COR-L47 (cell line): ENCODE measurements at regions not wholly inside any gene's neighbourhood (a gene's known extent, or its start where the extent isn't known, plus 50 kb on each side); places are given as distances from the start of the nearest gene placed in this dataset.
"Not testable (repeated sequence)": the region's sequence is repeated elsewhere in the genome, so short reads cannot be mapped to it uniquely, and the experiment has no call there.

ENCODE experiments used
- DNase-seq: peaks from one replicate; lab custom pipeline; 2025; lab: John Stamatoyannopoulos, UW

GRCh38 chrX:40243755-40244515 is 146.2 kb upstream of the BCOR start:
- DNase-seq = no peak

GRCh38 chrX:40240844-40241243 is 143.1 kb upstream of the BCOR start:
- no peak for DNase-seq

- DNase-seq = no peak
Measured at GRCh38 chrX:40237731-40238178, 140.0 kb upstream of the BCOR start.

- DNase-seq = no peak
Measured at GRCh38 chrX:40230646-40231045, 132.9 kb upstream of the BCOR start.

- no peak for DNase-seq
Measured at GRCh38 chrX:40227125-40227524, 129.4 kb upstream of the BCOR start.

- DNase-seq = no peak
Measured at GRCh38 chrX:40224658-40225057, 126.9 kb upstream of the BCOR start.

- DNase-seq = not testable (repeated sequence)
Measured at GRCh38 chrX:40222612-40223011, 124.9 kb upstream of the BCOR start.

- DNase-seq = no peak
Measured at GRCh38 chrX:40213092-40213491, 115.3 kb upstream of the BCOR start.

GRCh38 chrX:40209951-40210617 is 112.3 kb upstream of the BCOR start:
- no peak for DNase-seq

GRCh38 chrX:40207626-40208025 is 109.9 kb upstream of the BCOR start:
- DNase-seq = no peak

- DNase-seq = no peak
Measured at GRCh38 chrX:40205471-40205870, 107.7 kb upstream of the BCOR start.

GRCh38 chrX:40202456-40202855 is 104.7 kb upstream of the BCOR start:
- DNase-seq = no peak

GRCh38 chrX:40201329-40201885 is 103.6 kb upstream of the BCOR start:
- no peak for DNase-seq

- DNase-seq = no peak
Measured at GRCh38 chrX:40199704-40200103, 101.9 kb upstream of the BCOR start.

- no peak for DNase-seq
Measured at GRCh38 chrX:40197071-40197470, 99.3 kb upstream of the BCOR start.

GRCh38 chrX:40195368-40195767 is 97.6 kb upstream of the BCOR start:
- no peak for DNase-seq

GRCh38 chrX:40192196-40192595 is 94.4 kb upstream of the BCOR start:
- no peak for DNase-seq

GRCh38 chrX:40189637-40190036 is 91.9 kb upstream of the BCOR start:
- no peak for DNase-seq

GRCh38 chrX:40188573-40189417 is 91.0 kb upstream of the BCOR start:
- DNase-seq = no peak

GRCh38 chrX:40184968-40185367 is 87.2 kb upstream of the BCOR start:
- DNase-seq = no peak

GRCh38 chrX:40182615-40183014 is 84.9 kb upstream of the BCOR start:
- no peak for DNase-seq

- no peak for DNase-seq
Measured at GRCh38 chrX:40182095-40182494, 84.3 kb upstream of the BCOR start.
